Upper lobe of left lung (tissue), 4 donors: ENCODE measurements at regions not wholly inside any gene's neighbourhood (a gene's known extent, or its start where the extent isn't known, plus 50 kb on each side); places are given as distances from the start of the nearest gene placed in this dataset.

Experiments
- CTCF ChIP-seq, 6 experiments: fragments of 450-650 bp in 4 of 6; fragments of 200-600 bp in 2 of 6; sonication (generic) in 2 of 6; IDR thresholded peaks; one replicate each; pipeline ENCODE4 v1.5.1; 2016 to 2019; ENCODE audit warnings: antibody characterized with exemption in 6 of 6
- EP300 ChIP-seq, 4 donors: sonication (generic); formaldehyde crosslinking; IDR thresholded peaks; one replicate each; pipeline ENCODE4 v1.5.1; 2017; ENCODE audit warnings: antibody characterized with exemption in 4 of 4, control low read depth in 2 of 4
- POLR2A ChIP-seq, 4 donors: fragments of 450-650 bp; IDR thresholded peaks; one replicate each; pipeline ENCODE4 v1.5.1; 2016 to 2017; ENCODE audit warnings: antibody characterized with exemption in 4 of 4, mild to moderate bottlenecking in 2 of 4
- POLR2AphosphoS5 ChIP-seq, 2 donors: sonication (generic); formaldehyde crosslinking; IDR thresholded peaks; one replicate each; pipeline ENCODE4 v1.5.1; 2017; ENCODE audit warnings: antibody characterized with exemption in 2 of 2

DNA sequence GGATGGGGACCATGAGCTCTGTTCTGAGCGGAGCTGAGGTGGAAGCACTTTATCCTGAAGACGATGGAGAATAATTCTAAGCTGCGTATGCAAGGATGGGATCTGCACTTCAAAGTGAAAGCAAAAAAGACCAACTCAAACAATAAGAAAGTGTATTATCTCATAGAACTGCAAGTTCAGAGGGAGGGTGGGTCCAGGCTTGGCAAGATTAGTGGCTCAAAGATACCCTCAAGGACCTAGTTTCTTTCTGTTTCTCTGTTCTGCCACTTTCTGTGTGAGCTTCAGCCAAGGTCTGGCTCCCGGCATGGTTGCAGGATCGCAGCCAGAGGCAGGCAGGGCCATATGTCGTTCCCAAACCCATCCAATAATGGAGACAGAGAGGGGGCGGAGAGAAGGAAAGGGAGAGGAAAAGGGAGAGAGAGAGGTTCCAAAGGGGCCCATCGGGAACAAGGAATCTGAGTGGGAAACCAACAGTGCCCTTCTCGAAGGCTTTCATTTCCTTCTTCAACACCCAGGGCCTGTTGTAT lies 169.2 kb upstream of the NCK2 start:
- TF ChIP-seq CTCF (IDR thresholded peaks at IDR 0.05) (no peak), EP300 (IDR thresholded peaks at IDR 0.05) (no peak), POLR2A (IDR thresholded peaks at IDR 0.05) (no peak), POLR2AphosphoS5 (IDR thresholded peaks at IDR 0.05) (no peak)
